Activated CD4-positive, alpha-beta T cell treated with anti-CD3 and anti-CD28 coated beads, Interleukin-10, Interleukin-2, amounts not matched to agents 100 ng/mL and 50 ng/mL, durations not matched to agents 16 hours and 8 hours (primary cell): ENCODE measurements at regions not wholly inside any gene's neighbourhood (a gene's known extent, or its start where the extent isn't known, plus 50 kb on each side); places are given as distances from the start of the nearest gene placed in this dataset.
A peak's percentile ranks its signal among the peaks of the same experiment; 100 is the strongest.

Source experiments
- DNase-seq: peaks from one replicate; pipeline ENCODE4 v3.0.0-alpha.2; 2020

GRCh38 chr2:156864325-156864724, 393.2 kb upstream of the GALNT5 start:
- DNase-seq = no peak

GRCh38 chr2:156864753-156865152, 392.8 kb upstream of the GALNT5 start:
- DNase-seq = no peak

DNA sequence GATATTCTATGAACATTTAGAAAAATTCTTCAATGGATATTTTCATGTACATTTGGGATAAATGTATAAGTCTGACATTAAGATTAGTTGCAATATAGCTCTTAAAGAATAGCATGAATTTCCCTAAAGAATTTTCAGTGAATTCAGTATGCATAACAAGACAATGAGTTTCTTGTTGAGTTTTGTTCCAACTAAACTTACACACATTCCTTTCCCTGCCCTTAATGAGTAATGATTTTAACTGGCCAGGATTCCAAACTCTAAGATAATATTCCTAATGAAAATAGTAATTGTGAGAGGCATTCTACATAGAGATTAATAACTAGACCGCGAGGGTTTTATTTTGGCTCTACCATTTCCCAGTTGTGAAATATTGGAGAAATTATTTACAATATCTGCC, 390.3 kb upstream of the GALNT5 start:
- no peak for DNase-seq

DNA sequence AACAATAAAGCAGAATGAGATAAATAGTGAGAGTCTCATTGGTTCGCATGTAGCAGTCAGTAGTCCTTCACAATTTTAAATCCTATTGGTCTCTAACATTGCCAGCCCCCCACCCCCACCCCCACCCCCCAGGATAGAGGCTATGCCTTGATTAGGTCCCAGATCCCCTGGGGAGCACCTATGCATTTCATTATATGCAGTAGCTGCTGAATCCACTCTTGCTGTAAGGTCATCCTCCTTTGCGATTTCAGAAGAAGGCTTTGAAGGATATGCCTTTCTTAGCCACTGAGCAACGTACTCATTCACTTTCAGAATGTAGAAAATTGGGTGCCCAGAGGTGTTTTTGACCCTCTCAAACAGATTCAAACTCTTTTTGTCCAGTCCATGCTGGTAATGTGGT, 382.8 kb upstream of the GALNT5 start:
- no peak for DNase-seq

DNA sequence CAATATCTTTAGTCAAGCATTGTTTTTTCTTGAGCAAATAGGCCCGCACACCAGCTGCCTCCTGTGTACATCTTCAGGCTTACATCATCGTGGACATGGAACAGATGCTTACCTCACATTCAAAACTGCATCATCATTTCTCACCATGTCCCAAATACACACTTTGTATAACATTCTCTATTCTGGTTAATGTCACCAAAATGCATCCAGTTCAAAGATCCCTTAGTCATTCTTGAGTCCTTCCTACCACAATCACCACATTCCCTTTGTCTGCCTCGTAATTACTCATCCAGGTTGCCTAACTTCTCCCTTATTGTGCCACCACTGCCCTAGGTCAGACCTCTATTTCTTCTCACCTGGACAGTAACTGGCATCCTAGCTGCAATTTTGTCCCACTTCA, 373.7 kb upstream of the GALNT5 start:
- DNase-seq = no peak

GRCh38 chr2:156884216-156884615, 373.3 kb upstream of the GALNT5 start:
- no peak for DNase-seq

- no peak for DNase-seq
These were observed 366.9 kb upstream of the GALNT5 start for GRCh38 chr2:156890529-156891148.

DNA sequence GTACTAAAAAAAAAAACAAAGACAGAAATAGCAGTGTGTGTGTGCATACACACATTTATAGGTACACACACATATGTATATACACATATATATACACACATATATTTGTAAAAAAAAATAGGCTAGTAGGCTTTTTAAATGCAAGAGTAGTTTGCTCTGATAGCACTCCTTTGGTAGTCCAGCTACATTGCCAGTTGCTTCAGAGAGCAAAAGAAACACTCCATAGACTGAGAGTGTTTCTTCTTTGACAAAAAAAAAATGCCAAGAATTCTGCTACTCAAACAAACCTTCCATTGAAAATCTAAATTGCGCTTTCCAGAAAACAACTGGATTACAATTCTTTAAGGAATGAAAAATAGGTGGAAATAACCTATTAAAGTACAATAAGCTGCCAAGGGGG, 365.9 kb upstream of the GALNT5 start:
- DNase-seq = no peak

GRCh38 chr2:156892467-156893281, 364.8 kb upstream of the GALNT5 start:
- peak; percentile 44 for DNase-seq

- DNase-seq = peak; percentile 83
These were observed 361.2 kb upstream of the GALNT5 start for GRCh38 chr2:156896294-156896693.

- DNase-seq = no peak
These were observed 360.0 kb upstream of the GALNT5 start for GRCh38 chr2:156897548-156897947.

- DNase-seq = no peak
These were observed 356.0 kb upstream of the GALNT5 start for GRCh38 chr2:156901373-156902031.

DNA sequence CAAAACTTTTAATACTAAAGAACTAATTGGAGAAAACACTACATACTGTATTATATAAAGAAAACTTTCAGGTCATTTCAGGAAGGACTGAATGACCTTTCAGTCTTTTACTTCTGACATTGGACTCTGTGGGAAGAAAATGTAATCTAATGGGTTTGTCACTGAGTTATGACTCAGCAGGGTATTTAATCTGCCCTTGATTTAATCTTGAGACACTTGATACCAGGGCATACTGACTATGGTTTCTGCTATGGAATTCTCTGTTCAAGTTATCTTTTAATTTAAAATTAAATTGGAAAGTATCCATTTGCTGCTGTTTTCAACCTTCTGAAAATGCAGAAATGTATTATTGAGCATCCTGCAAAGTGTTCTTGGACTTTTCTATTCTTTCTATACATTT, 354.2 kb upstream of the GALNT5 start:
- no peak for DNase-seq

- no peak for DNase-seq
These were observed 349.7 kb upstream of the GALNT5 start for GRCh38 chr2:156907806-156908205.

GRCh38 chr2:156908825-156909224, 348.7 kb upstream of the GALNT5 start:
- peak; percentile 56 for DNase-seq

DNA sequence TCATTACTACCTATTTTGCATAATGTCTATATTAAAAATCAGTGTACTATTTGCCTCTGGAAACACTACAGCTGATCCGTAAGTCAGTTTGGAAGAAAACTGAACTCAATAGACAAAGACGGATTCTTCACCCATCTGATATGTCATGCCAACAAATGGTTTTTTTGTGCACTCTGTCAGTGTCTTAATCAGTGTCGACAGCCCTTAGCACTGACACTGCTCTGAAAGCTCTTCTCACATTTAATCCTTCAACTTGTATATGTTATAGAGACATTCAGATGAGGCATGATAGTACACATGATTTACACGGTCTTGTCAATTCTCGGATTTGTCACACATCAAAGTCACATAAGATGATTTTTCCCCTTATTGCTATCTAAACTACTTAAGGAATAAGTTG, 347.5 kb upstream of the GALNT5 start:
- no peak for DNase-seq

GRCh38 chr2:156915332-156915731, 342.2 kb upstream of the GALNT5 start:
- DNase-seq = no peak

DNA sequence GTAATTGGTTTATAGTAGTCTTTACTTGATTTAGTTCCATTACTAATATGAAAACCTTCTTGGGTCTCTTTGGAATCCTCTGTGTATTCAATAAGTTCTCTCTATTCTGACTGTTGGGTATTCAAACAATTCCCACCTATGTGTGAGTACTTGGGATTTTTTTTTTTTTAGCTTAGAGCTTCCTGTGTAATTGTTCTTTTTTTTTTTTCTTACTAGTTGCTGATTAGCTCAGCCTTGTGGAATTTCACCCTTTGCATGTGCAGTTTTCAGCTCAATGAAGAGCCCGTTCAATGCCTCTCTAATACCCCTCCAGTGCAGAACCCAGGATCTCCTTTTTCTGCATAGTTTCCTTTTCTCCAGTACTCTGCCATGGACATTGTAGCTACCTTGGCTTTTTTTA, 339.1 kb upstream of the GALNT5 start:
- no peak for DNase-seq

DNA sequence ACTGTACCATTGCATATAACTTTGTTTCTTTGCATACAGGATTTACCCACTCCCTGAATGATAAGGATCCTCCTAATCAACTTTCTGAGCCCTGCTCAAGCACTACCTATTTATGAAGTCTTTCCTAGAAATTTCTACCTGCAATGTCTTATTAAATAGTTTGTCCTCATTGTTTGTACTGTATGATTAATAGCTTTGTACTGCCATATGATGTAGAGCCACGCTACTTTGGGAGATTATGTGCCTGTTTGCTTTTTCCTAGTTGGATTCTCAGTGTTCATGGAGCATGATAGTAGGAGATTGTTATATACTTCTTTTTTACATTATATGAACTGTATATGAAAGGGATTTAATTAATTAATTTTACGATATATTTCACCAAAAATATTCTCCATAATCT, 327.1 kb upstream of the GALNT5 start:
- DNase-seq = no peak

- no peak for DNase-seq
These were observed 323.8 kb upstream of the GALNT5 start for GRCh38 chr2:156933645-156934225.

DNA sequence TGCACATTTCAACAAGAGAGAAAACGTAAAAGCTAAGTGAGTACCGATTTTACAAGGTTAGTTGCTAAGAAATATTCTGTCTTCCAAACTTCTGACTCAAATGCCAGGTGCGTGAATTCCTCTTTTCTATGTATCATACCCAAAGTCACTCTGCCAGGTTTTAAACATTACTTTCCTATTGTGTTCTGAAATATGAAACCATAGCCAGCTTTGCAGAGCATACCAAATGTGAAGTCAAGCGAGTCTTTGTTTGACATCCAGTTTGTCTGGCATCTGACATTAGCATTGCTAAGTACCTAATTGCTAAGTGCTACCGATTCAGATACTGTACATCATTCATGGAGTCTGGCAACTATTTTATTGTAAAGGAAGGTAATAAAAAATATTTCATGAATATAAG, 321.9 kb upstream of the GALNT5 start:
- no peak for DNase-seq

- no peak for DNase-seq
These were observed 320.1 kb upstream of the GALNT5 start for GRCh38 chr2:156937430-156937829.

DNA sequence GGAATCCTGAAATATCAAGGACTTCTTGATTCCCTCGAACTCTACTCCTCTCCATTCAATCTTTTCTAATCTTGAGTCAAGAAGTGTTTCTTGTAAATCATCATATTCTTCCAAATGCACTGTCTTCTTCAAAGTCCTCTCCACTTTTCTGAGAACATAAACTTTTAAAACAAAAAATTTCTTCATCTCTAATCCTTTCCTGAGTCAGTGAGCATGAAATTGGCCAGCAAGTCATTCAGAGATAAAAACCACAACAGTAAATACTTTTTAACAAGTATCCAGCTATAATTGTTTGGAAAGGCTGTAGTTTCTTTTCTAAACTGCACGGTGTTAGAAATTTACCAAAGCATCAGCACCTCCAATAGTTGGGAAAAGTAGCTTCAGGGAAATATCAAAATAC, 312.6 kb upstream of the GALNT5 start:
- DNase-seq = no peak

DNA sequence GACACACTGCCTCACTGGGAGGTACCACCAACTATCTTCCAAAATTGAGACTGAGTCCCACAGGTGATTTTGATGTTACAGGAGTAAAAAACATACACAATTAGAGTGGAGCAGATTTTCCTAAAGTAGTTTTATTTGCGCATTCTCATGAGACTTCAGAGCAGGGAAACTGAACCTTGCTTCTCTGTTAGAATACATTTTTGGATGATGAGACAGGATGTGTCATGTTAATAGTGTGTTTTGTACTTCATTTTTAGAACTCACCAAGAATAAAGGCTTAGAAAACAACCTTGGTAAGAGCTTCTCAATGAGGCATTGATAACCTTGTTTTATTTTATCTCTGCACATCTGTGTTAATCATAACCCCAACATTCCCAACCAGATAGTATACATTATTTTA, 310.2 kb upstream of the GALNT5 start:
- DNase-seq = no peak
